ENCODE measurements at regions not wholly inside any gene's neighbourhood (a gene's known extent, or its start where the extent isn't known, plus 50 kb on each side); places are given as distances from the start of the nearest gene placed in this dataset.
"Not testable (repeated sequence)": the region's sequence is repeated elsewhere in the genome, so short reads cannot be mapped to it uniquely, and the experiment has no call there.

GRCh38 chr2:215260097-215260677, 51.7 kb upstream of the ATIC start:
- no peaks in the 10 kb centered on the region for H3K4me1 ChIP-seq (ENCODE audit: control insufficient read depth, low read depth, low read length)
- H3K36me3 ChIP-seq (ENCODE audit: control insufficient read depth, low read depth, low read length) = no peaks in the 10 kb centered on the region
- no peaks in the 10 kb centered on the region for H3K9me3 ChIP-seq (ENCODE audit: control insufficient read depth, low read depth, low read length)
- no peak overlapping the region for H3K4me3 ChIP-seq (ENCODE audit: low read length)
- no peak overlapping the region for H3K27ac ChIP-seq (ENCODE audit: low read length)
- no peak overlapping the region for H3K9ac ChIP-seq (ENCODE audit: low read length)
- H3K27me3 ChIP-seq (ENCODE audit: control insufficient read depth, insufficient read depth, low read length) = no peaks in the 10 kb centered on the region

- Histone ChIP-seq H3K4me3 (ENCODE audit: low read length) (no peak overlapping the region), H3K4me1 (ENCODE audit: control insufficient read depth, low read depth, low read length) (no peaks in the 10 kb centered on the region), H3K27ac (ENCODE audit: low read length) (no peak overlapping the region), H3K36me3 (ENCODE audit: control insufficient read depth, low read depth, low read length) (no peaks in the 10 kb centered on the region), H3K9me3 (ENCODE audit: control insufficient read depth, low read depth, low read length) (peaks cover 2% of the 10 kb centered on the region), H3K27me3 (ENCODE audit: control insufficient read depth, insufficient read depth, low read length) (no peaks in the 10 kb centered on the region), H3K9ac (ENCODE audit: low read length) (no peak overlapping the region)
Measured at GRCh38 chr2:215249501-215249900, 62.4 kb upstream of the ATIC start.

GRCh38 chr2:215245919-215246318, 65.9 kb upstream of the ATIC start:
- H3K27ac ChIP-seq (ENCODE audit: low read length); H3K9me3 ChIP-seq (ENCODE audit: control insufficient read depth, low read depth, low read length); H3K9ac ChIP-seq (ENCODE audit: low read length); H3K4me3 ChIP-seq (ENCODE audit: low read length); H3K4me1 ChIP-seq (ENCODE audit: control insufficient read depth, low read depth, low read length); H3K27me3 ChIP-seq (ENCODE audit: control insufficient read depth, insufficient read depth, low read length); H3K36me3 ChIP-seq (ENCODE audit: control insufficient read depth, low read depth, low read length): not testable (repeated sequence)

GRCh38 chr2:215241791-215242305, 70.0 kb upstream of the ATIC start:
- Histone ChIP-seq H3K27me3 (ENCODE audit: control insufficient read depth, insufficient read depth, low read length) (no peaks in the 10 kb centered on the region), H3K4me1 (ENCODE audit: control insufficient read depth, low read depth, low read length) (no peaks in the 10 kb centered on the region), H3K9ac (ENCODE audit: low read length) (no peak overlapping the region), H3K27ac (ENCODE audit: low read length) (no peak overlapping the region), H3K9me3 (ENCODE audit: control insufficient read depth, low read depth, low read length) (no peaks in the 10 kb centered on the region), H3K4me3 (ENCODE audit: low read length) (no peak overlapping the region), H3K36me3 (ENCODE audit: control insufficient read depth, low read depth, low read length) (no peaks in the 10 kb centered on the region)

GRCh38 chr2:215238485-215239098, 73.3 kb upstream of the ATIC start:
- Histone ChIP-seq H3K4me1 (ENCODE audit: control insufficient read depth, low read depth, low read length) (no peaks in the 10 kb centered on the region), H3K9ac (ENCODE audit: low read length) (no peak overlapping the region), H3K27me3 (ENCODE audit: control insufficient read depth, insufficient read depth, low read length) (no peaks in the 10 kb centered on the region), H3K27ac (ENCODE audit: low read length) (no peak overlapping the region), H3K9me3 (ENCODE audit: control insufficient read depth, low read depth, low read length) (no peaks in the 10 kb centered on the region), H3K36me3 (ENCODE audit: control insufficient read depth, low read depth, low read length) (no peaks in the 10 kb centered on the region), H3K4me3 (ENCODE audit: low read length) (no peak overlapping the region)

GRCh38 chr2:215236131-215236530, 75.7 kb upstream of the ATIC start:
- H3K9me3 ChIP-seq (ENCODE audit: control insufficient read depth, low read depth, low read length) = no peaks in the 10 kb centered on the region
- H3K27ac ChIP-seq (ENCODE audit: low read length) = no peak overlapping the region
- H3K4me3 ChIP-seq (ENCODE audit: low read length) = no peak overlapping the region
- H3K9ac ChIP-seq (ENCODE audit: low read length) = no peak overlapping the region
- no peaks in the 10 kb centered on the region for H3K4me1 ChIP-seq (ENCODE audit: control insufficient read depth, low read depth, low read length)
- no peaks in the 10 kb centered on the region for H3K27me3 ChIP-seq (ENCODE audit: control insufficient read depth, insufficient read depth, low read length)
- no peaks in the 10 kb centered on the region for H3K36me3 ChIP-seq (ENCODE audit: control insufficient read depth, low read depth, low read length)

- not testable (repeated sequence) for H3K27ac ChIP-seq (ENCODE audit: low read length); H3K4me1 ChIP-seq (ENCODE audit: control insufficient read depth, low read depth, low read length); H3K36me3 ChIP-seq (ENCODE audit: control insufficient read depth, low read depth, low read length); H3K9ac ChIP-seq (ENCODE audit: low read length); H3K9me3 ChIP-seq (ENCODE audit: control insufficient read depth, low read depth, low read length); H3K4me3 ChIP-seq (ENCODE audit: low read length)
- H3K27me3 ChIP-seq (ENCODE audit: control insufficient read depth, insufficient read depth, low read length) = peaks cover 37% of the 10 kb centered on the region
Measured at GRCh38 chr2:215220221-215220620, 81.8 kb upstream of the ABCA12 start.

GRCh38 chr2:215218587-215219577, 80.5 kb upstream of the ABCA12 start:
- Histone ChIP-seq H3K27me3 (ENCODE audit: control insufficient read depth, insufficient read depth, low read length) (peaks cover 50% of the 10 kb centered on the region), H3K9me3 (ENCODE audit: control insufficient read depth, low read depth, low read length) (peaks cover 3% of the 10 kb centered on the region), H3K4me1 (ENCODE audit: control insufficient read depth, low read depth, low read length) (no peaks in the 10 kb centered on the region), H3K36me3 (ENCODE audit: control insufficient read depth, low read depth, low read length) (no peaks in the 10 kb centered on the region), H3K4me3 (ENCODE audit: low read length) (no peak overlapping the region), H3K9ac (ENCODE audit: low read length) (no peak overlapping the region), H3K27ac (ENCODE audit: low read length) (no peak overlapping the region)

- peaks cover 57% of the 10 kb centered on the region for H3K27me3 ChIP-seq (ENCODE audit: control insufficient read depth, insufficient read depth, low read length)
- no peak overlapping the region for H3K4me3 ChIP-seq (ENCODE audit: low read length)
- no peak overlapping the region for H3K27ac ChIP-seq (ENCODE audit: low read length)
- no peaks in the 10 kb centered on the region for H3K4me1 ChIP-seq (ENCODE audit: control insufficient read depth, low read depth, low read length)
- H3K9me3 ChIP-seq (ENCODE audit: control insufficient read depth, low read depth, low read length) = peaks cover 4% of the 10 kb centered on the region
- H3K36me3 ChIP-seq (ENCODE audit: control insufficient read depth, low read depth, low read length) = no peaks in the 10 kb centered on the region
- no peak overlapping the region for H3K9ac ChIP-seq (ENCODE audit: low read length)
Measured at GRCh38 chr2:215216806-215217205, 78.4 kb upstream of the ABCA12 start.

GRCh38 chr2:215215637-215216036, 77.2 kb upstream of the ABCA12 start:
- peaks cover 57% of the 10 kb centered on the region for H3K27me3 ChIP-seq (ENCODE audit: control insufficient read depth, insufficient read depth, low read length)
- H3K27ac ChIP-seq (ENCODE audit: low read length) = no peak overlapping the region
- H3K4me3 ChIP-seq (ENCODE audit: low read length) = no peak overlapping the region
- no peaks in the 10 kb centered on the region for H3K4me1 ChIP-seq (ENCODE audit: control insufficient read depth, low read depth, low read length)
- H3K9me3 ChIP-seq (ENCODE audit: control insufficient read depth, low read depth, low read length) = peaks cover 7% of the 10 kb centered on the region
- H3K9ac ChIP-seq (ENCODE audit: low read length) = no peak overlapping the region
- no peaks in the 10 kb centered on the region for H3K36me3 ChIP-seq (ENCODE audit: control insufficient read depth, low read depth, low read length)

GRCh38 chr2:215210082-215210481, 71.7 kb upstream of the ABCA12 start:
- Histone ChIP-seq H3K36me3 (ENCODE audit: control insufficient read depth, low read depth, low read length) (no peaks in the 10 kb centered on the region), H3K4me1 (ENCODE audit: control insufficient read depth, low read depth, low read length) (no peaks in the 10 kb centered on the region), H3K27ac (ENCODE audit: low read length) (no peak overlapping the region), H3K4me3 (ENCODE audit: low read length) (no peak overlapping the region), H3K9me3 (ENCODE audit: control insufficient read depth, low read depth, low read length) (peaks cover 12% of the 10 kb centered on the region), H3K9ac (ENCODE audit: low read length) (no peak overlapping the region), H3K27me3 (ENCODE audit: control insufficient read depth, insufficient read depth, low read length) (peaks cover 19% of the 10 kb centered on the region)

Measured in iPS-18a (cell line).